GM12878 (cell line): ENCODE measurements at regions not wholly inside any gene's neighbourhood (a gene's known extent, or its start where the extent isn't known, plus 50 kb on each side); places are given as distances from the start of the nearest gene placed in this dataset.

ENCODE experiments used
- ATAC-seq: fragments of 200-7000 bp; cut with Tn5 transposase; 3 replicates; pipeline ENCODE4 v1.9.1; 2020; ENCODE audit warnings: mild to moderate bottlenecking, moderate library complexity
- BruUV-seq: library from RNA; stranded (reverse); fragments of 400-500 nt; replicated peaks from 2 replicates; lab custom pipeline; 2021; lab: Mats Ljungman, UMichigan
- CTCF ChIA-PET: fragments of 300-600 bp; sonication (Branson Sonifier 250); formaldehyde crosslinking; extraction: SDS; loops from one replicate; lab custom pipeline; 2021; ENCODE audit warnings: inconsistent platforms; lab: Yijun Ruan, JAX
- POLR2A ChIA-PET: fragments of 350-600 bp; formaldehyde crosslinking; extraction: SDS; loops from one replicate; lab custom pipeline; 2021; ENCODE audit warnings: inconsistent platforms; lab: Charles Lee
- RAD21 ChIA-PET: fragments of 300-600 bp; sonication (Branson Sonifier 250); formaldehyde crosslinking; loops from one replicate; lab custom pipeline; 2023; ENCODE audit warnings: antibody characterized with exemption; ENCODE audit not compliant: unreplicated experiment; lab: Charles Lee
- SMC1A ChIA-PET: fragments of 300-600 bp; sonication (Branson Sonifier 250); formaldehyde crosslinking; loops from one replicate; lab custom pipeline; 2023; ENCODE audit not compliant: unreplicated experiment, uncharacterized antibody; lab: Charles Lee
- DNase-seq: peaks from one replicate; pipeline ENCODE4 v3.0.0-alpha.2; 2011; ENCODE audit warnings: low read depth, low spot score
- FAIRE-seq: peaks from 3 replicates; lab custom pipeline; 2011; peaks lifted over from hg19 to GRCh38; lab: Jason Lieb, UNC
- H2AFZ ChIP-seq: 2 replicates; pipeline ENCODE4 v1.6.0; 2011; ENCODE audit warnings: low read depth, low read length, control low read depth; ENCODE audit not compliant: control insufficient read depth
- H3K27ac ChIP-seq: 2 replicates; pipeline ENCODE4 v1.5.1; 2011; ENCODE audit warnings: control low read depth; ENCODE audit not compliant: control insufficient read depth, insufficient read depth
- H3K27me3 ChIP-seq, 2 experiments: replicated peaks in 1 of 2; 2 replicates each; pipeline versions ENCODE4 v1.6.0 to v1.6.1; 2011; ENCODE audit warnings: low read length in 1 of 2; ENCODE audit not compliant: control insufficient read depth in 2 of 2, insufficient read depth in 2 of 2
- H3K36me3 ChIP-seq, 2 experiments: 2 replicates each; pipeline ENCODE4 v1.5.1; 2011; ENCODE audit warnings: low read length in 1 of 2; ENCODE audit not compliant: control insufficient read depth in 2 of 2, insufficient read depth in 2 of 2
- H3K4me1 ChIP-seq: 2 replicates; pipeline ENCODE4 v1.6.1; 2011; ENCODE audit warnings: mild to moderate bottlenecking, low read length, moderate library complexity, mixed read lengths; ENCODE audit not compliant: control insufficient read depth, insufficient read depth
- H3K4me2 ChIP-seq: 2 replicates; pipeline ENCODE4 v1.6.0; 2011; ENCODE audit warnings: control low read depth; ENCODE audit not compliant: control insufficient read depth, insufficient read depth
- H3K4me3 ChIP-seq: fragments of 200-600 bp; sonication (generic); 2 replicates; pipeline ENCODE4 v1.5.1; 2016
- H3K79me2 ChIP-seq: 2 replicates; pipeline ENCODE4 v1.6.0; 2011; ENCODE audit warnings: low read length; ENCODE audit not compliant: control insufficient read depth, insufficient read depth
- H3K9ac ChIP-seq: 2 replicates; pipeline ENCODE4 v1.8.0; 2011; ENCODE audit warnings: low read length, control low read depth, mixed read lengths; ENCODE audit not compliant: control insufficient read depth, insufficient read depth
- H3K9me3 ChIP-seq: replicated peaks from 3 replicates; pipeline ENCODE4 v1.5.1; 2011; ENCODE audit warnings: mild to moderate bottlenecking, low read length; ENCODE audit not compliant: control insufficient read depth, insufficient read depth
- H4K20me1 ChIP-seq: 2 replicates; pipeline ENCODE4 v1.6.0; 2011; ENCODE audit not compliant: control insufficient read depth, insufficient read depth
- BACH1 ChIP-seq: fragments of 450-650 bp; IDR thresholded peaks from 2 replicates; pipeline ENCODE4 v1.6.1; 2017; ENCODE audit warnings: mild to moderate bottlenecking, borderline replicate concordance
- CREB1 ChIP-seq: IDR thresholded peaks from 2 replicates; pipeline ENCODE4 v1.6.1; 2012; ENCODE audit warnings: low read depth, mild to moderate bottlenecking, inconsistent platforms
- ETV6 ChIP-seq, 2 experiments: fragments of 450-650 bp in 1 of 2; IDR thresholded peaks in 1 of 2; conservative IDR thresholded peaks in 1 of 2; 2 replicates each; pipeline ENCODE4 v1.6.1; 2014; ENCODE audit warnings: antibody characterized with exemption in 1 of 2, borderline replicate concordance in 1 of 2, low read depth in 1 of 2, mild to moderate bottlenecking in 1 of 2, moderate library complexity in 1 of 2
- HDAC6 ChIP-seq: fragments of 200-600 bp; sonication (generic); IDR thresholded peaks from one replicate; pipeline ENCODE4 v1.8.0; 2017; ENCODE audit warnings: antibody characterized with exemption; ENCODE audit not compliant: unreplicated experiment
- IKZF1 ChIP-seq: fragments of 450-650 bp; conservative IDR thresholded peaks from 2 replicates; pipeline ENCODE4 v1.6.1; 2017; ENCODE audit warnings: antibody characterized with exemption, mild to moderate bottlenecking
- JUNB ChIP-seq: IDR thresholded peaks from 2 replicates; pipeline ENCODE4 v1.6.1; 2016; ENCODE audit warnings: antibody characterized with exemption, mild to moderate bottlenecking
- NR2C1 ChIP-seq: fragments of 450-650 bp; IDR thresholded peaks from 2 replicates; pipeline ENCODE4 v1.6.1; 2017; ENCODE audit warnings: antibody characterized with exemption, mild to moderate bottlenecking, moderate library complexity
- NRF1 ChIP-seq: conservative IDR thresholded peaks from 2 replicates; pipeline ENCODE4 v1.6.1; 2011; ENCODE audit warnings: mild to moderate bottlenecking, low read depth, low read length, improper control_type of control experiment
- PAX8 ChIP-seq: fragments of 450-650 bp; IDR thresholded peaks from 2 replicates; pipeline ENCODE4 v1.6.1; 2017; ENCODE audit warnings: mild to moderate bottlenecking, moderate library complexity
- SMAD1 ChIP-seq: fragments of 450-650 bp; IDR thresholded peaks from 2 replicates; pipeline ENCODE4 v1.6.1; 2018; ENCODE audit warnings: mild to moderate bottlenecking, low read depth; ENCODE audit not compliant: partially characterized antibody
- SMAD5 ChIP-seq: IDR thresholded peaks from 2 replicates; pipeline ENCODE4 v1.6.1; 2016; ENCODE audit warnings: antibody characterized with exemption, low read depth
- SREBF1 ChIP-seq: IDR thresholded peaks from 2 replicates; pipeline ENCODE4 v1.6.1; 2012; ENCODE audit warnings: mild to moderate bottlenecking, low read length
- WGBS: methylation state at CpG from one replicate; pipeline ENCODE4 v1.1.6; 2016; ENCODE audit warnings: low lambda C conversion rate; ENCODE audit not compliant: insufficient replicate concordance, insufficient coverage; ENCODE audit errors: missing lambda C conversion rate; 5-methylcytosine and 5-hydroxymethylcytosine counted together
- in situ Hi-C: fragments of 300-500 bp; cut with MboI; formaldehyde crosslinking; loops from 9 replicates; pipeline ENCODE4 v1.14.3; 2018; ENCODE audit warnings: mixed read lengths
- intact Hi-C: fragments of 100-400 bp; cut with micrococcal nuclease; formaldehyde crosslinking; loops from one replicate; pipeline ENCODE4 v1.14.2; 2022; ENCODE audit not compliant: unreplicated experiment
- TF ChIP-seq, protein P1 (sequence below): fragments of 450-650 bp; IDR thresholded peaks from 2 replicates; pipeline ENCODE4 v1.6.1; 2014; ENCODE audit warnings: mild to moderate bottlenecking
- TF ChIP-seq, protein P2 (sequence below): IDR thresholded peaks from 2 replicates; pipeline ENCODE4 v1.6.1; 2012; ENCODE audit warnings: low read depth, low read length, improper control_type of control experiment
- TF ChIP-seq, protein P3 (sequence below): fragments of 450-650 bp; IDR thresholded peaks from 2 replicates; pipeline ENCODE4 v1.6.1; 2016; ENCODE audit warnings: mild to moderate bottlenecking, moderate library complexity, borderline replicate concordance
- TF ChIP-seq, protein P4 (sequence below): fragments of 150-350 bp; IDR thresholded peaks from 2 replicates; pipeline ENCODE4 v1.6.1; 2016; ENCODE audit warnings: low read depth, low read length

DNA sequence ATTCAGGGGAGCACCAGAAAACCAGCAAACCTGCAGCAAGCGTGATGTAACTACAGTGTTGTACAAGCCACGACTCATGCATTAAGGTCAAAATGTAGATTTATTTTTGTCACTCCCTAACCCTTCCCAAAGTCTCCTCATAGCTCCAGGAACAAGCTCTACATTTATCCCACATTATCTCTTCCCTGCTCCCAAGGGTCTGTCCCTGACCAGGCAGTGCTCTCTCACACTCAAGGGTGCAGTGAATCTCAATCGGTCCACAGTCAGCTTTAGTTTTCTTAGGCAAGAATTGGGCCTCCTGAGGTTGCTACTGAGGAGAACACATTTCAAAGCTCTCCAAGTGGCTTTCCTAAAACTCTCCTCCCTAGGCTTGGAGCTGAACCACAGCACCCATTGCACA is 219.4 kb downstream of the NHLRC3 start:
- Histone ChIP-seq H2AFZ (no peak overlapping the region), H3K79me2 (no peaks in the 10 kb centered on the region), H3K36me3 (no peaks in the 10 kb centered on the region), H3K27me3 (no peaks in the 10 kb centered on the region), H4K20me1 (no peaks in the 10 kb centered on the region), H3K9ac (no peak overlapping the region), H3K4me2 (no peak overlapping the region), H3K27ac (no peak overlapping the region), H3K9me3 (no peaks in the 10 kb centered on the region), H3K4me3 (no peak overlapping the region), H3K4me1 (no peaks in the 10 kb centered on the region)
- 78% methylated on average over 3 of the region's 3 CpGs for WGBS
- CTCF ChIA-PET, result interaction anchor here (1.6 to 8.6 kb wide), 3 partner anchors 114 to 354 kb away, joined by 3 to 119 read pairs (median 34); no protein-coding TSS in a partner anchor
- intact Hi-C loops, result loop anchor here (5.0 kb wide), 1 partner anchor 50 kb away; no protein-coding TSS in a partner anchor
- RAD21 ChIA-PET, result interaction anchor here (1.8 to 8.2 kb wide), 3 partner anchors 10 to 355 kb away, joined by 9 to 58 read pairs (median 26); no protein-coding TSS in a partner anchor
- in situ Hi-C loops, result no loop called here
- POLR2A ChIA-PET, result no interaction called here
- SMC1A ChIA-PET, result interaction anchor here (0.5 to 8.4 kb wide), 7 partner anchors 10 to 426 kb away, joined by 3 to 90 read pairs (median 14); no protein-coding TSS in a partner anchor
- no TSS peak for BruUV-seq
- DNase-seq, result no peak
- no peak for FAIRE-seq
- no peak for ATAC-seq
- TF ChIP-seq, protein P1, sequence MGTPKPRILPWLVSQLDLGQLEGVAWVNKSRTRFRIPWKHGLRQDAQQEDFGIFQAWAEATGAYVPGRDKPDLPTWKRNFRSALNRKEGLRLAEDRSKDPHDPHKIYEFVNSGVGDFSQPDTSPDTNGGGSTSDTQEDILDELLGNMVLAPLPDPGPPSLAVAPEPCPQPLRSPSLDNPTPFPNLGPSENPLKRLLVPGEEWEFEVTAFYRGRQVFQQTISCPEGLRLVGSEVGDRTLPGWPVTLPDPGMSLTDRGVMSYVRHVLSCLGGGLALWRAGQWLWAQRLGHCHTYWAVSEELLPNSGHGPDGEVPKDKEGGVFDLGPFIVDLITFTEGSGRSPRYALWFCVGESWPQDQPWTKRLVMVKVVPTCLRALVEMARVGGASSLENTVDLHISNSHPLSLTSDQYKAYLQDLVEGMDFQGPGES, result no peak
- no peak for TF ChIP-seq SMAD5
- TF ChIP-seq HDAC6, result no peak
- no peak for TF ChIP-seq SMAD1
- TF ChIP-seq, protein P2, sequence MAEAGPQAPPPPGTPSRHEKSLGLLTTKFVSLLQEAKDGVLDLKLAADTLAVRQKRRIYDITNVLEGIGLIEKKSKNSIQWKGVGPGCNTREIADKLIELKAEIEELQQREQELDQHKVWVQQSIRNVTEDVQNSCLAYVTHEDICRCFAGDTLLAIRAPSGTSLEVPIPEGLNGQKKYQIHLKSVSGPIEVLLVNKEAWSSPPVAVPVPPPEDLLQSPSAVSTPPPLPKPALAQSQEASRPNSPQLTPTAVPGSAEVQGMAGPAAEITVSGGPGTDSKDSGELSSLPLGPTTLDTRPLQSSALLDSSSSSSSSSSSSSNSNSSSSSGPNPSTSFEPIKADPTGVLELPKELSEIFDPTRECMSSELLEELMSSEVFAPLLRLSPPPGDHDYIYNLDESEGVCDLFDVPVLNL, result no peak
- TF ChIP-seq SREBF1, result no peak
- TF ChIP-seq IKZF1, result no peak
- no peak for TF ChIP-seq BACH1
- TF ChIP-seq CREB1, result no peak
- TF ChIP-seq PAX8, result no peak
- no peak for TF ChIP-seq NR2C1
- TF ChIP-seq, protein P3, sequence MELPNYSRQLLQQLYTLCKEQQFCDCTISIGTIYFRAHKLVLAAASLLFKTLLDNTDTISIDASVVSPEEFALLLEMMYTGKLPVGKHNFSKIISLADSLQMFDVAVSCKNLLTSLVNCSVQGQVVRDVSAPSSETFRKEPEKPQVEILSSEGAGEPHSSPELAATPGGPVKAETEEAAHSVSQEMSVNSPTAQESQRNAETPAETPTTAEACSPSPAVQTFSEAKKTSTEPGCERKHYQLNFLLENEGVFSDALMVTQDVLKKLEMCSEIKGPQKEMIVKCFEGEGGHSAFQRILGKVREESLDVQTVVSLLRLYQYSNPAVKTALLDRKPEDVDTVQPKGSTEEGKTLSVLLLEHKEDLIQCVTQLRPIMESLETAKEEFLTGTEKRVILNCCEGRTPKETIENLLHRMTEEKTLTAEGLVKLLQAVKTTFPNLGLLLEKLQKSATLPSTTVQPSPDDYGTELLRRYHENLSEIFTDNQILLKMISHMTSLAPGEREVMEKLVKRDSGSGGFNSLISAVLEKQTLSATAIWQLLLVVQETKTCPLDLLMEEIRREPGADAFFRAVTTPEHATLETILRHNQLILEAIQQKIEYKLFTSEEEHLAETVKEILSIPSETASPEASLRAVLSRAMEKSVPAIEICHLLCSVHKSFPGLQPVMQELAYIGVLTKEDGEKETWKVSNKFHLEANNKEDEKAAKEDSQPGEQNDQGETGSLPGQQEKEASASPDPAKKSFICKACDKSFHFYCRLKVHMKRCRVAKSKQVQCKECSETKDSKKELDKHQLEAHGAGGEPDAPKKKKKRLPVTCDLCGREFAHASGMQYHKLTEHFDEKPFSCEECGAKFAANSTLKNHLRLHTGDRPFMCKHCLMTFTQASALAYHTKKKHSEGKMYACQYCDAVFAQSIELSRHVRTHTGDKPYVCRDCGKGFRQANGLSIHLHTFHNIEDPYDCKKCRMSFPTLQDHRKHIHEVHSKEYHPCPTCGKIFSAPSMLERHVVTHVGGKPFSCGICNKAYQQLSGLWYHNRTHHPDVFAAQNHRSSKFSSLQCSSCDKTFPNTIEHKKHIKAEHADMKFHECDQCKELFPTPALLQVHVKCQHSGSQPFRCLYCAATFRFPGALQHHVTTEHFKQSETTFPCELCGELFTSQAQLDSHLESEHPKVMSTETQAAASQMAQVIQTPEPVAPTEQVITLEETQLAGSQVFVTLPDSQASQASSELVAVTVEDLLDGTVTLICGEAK, result no peak
- TF ChIP-seq, protein P4, sequence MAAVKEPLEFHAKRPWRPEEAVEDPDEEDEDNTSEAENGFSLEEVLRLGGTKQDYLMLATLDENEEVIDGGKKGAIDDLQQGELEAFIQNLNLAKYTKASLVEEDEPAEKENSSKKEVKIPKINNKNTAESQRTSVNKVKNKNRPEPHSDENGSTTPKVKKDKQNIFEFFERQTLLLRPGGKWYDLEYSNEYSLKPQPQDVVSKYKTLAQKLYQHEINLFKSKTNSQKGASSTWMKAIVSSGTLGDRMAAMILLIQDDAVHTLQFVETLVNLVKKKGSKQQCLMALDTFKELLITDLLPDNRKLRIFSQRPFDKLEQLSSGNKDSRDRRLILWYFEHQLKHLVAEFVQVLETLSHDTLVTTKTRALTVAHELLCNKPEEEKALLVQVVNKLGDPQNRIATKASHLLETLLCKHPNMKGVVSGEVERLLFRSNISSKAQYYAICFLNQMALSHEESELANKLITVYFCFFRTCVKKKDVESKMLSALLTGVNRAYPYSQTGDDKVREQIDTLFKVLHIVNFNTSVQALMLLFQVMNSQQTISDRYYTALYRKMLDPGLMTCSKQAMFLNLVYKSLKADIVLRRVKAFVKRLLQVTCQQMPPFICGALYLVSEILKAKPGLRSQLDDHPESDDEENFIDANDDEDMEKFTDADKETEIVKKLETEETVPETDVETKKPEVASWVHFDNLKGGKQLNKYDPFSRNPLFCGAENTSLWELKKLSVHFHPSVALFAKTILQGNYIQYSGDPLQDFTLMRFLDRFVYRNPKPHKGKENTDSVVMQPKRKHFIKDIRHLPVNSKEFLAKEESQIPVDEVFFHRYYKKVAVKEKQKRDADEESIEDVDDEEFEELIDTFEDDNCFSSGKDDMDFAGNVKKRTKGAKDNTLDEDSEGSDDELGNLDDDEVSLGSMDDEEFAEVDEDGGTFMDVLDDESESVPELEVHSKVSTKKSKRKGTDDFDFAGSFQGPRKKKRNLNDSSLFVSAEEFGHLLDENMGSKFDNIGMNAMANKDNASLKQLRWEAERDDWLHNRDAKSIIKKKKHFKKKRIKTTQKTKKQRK, result no peak
- TF ChIP-seq ETV6 (conservative IDR thresholded peaks at IDR 0.05 in 1 of 2, IDR thresholded peaks at IDR 0.05 in 1 of 2; ENCODE audit: borderline replicate concordance in 1 of 2, low read depth in 1 of 2), result no peak
- TF ChIP-seq JUNB, result no peak
- TF ChIP-seq NRF1, result no peak
